GM19035 (cell line): ENCODE measurements at regions not wholly inside any gene's neighbourhood (a gene's known extent, or its start where the extent isn't known, plus 50 kb on each side); places are given as distances from the start of the nearest gene placed in this dataset.
"Not testable (repeated sequence)": the region's sequence is repeated elsewhere in the genome, so short reads cannot be mapped to it uniquely, and the experiment has no call there.

ENCODE experiments used
- ATAC-seq: cut with Tn5 transposase; IDR thresholded peaks from one replicate; pipeline ENCODE4 v1.9.1; 2021; ENCODE audit not compliant: unreplicated experiment

DNA sequence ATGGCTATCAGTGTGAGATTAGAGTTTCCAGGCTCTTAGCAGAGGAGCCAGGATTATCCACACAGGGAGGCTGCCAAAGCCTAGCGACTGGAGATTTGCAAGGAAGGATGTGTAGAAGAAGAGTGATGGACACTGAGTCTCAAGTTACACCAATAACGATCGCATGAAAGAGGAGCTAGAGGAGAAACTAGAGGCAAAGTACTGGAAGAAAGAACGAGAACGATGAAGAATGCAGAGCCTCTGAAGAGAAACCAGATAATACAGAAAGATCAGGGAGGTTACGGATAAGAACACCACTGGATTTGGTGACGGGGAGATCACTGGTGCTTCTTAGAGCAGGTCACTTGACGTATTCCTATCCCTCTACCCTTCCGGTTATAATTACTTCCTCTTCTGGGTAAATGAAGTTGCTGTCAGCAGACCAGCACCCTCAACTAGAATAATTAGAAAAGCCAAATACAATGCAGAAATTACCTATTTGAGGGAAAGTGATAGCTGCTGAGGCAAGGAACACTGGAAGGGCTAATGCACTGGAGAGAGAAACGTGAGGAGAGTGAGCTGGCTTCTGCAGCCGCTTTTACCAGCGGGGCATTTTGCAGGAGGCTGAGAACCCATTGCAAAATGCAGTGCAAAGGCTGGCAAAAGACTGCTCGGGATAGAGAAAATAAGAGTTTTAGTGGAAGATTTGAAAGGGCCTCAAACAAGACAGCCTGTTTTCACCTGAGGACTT is 93.1 kb upstream of the HIF1A start:
- ATAC-seq, result no peak

DNA sequence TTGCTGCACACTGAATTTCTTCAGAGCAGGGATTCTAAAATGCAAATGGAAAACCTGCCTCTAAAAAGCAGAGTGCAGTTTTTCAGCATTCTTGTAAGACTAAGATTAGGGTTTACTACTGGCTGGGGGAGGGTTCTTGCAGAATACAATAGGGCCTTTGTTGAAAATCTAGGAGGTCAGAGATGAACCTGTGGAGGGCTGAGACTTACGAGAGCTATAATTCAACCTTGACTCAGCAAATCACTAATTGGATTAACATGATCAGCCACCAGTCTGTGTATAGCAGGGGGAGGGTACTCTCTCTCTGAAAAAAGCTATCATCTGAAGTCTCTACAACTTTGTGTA is 92.6 kb upstream of the HIF1A start:
- no peak for ATAC-seq

DNA sequence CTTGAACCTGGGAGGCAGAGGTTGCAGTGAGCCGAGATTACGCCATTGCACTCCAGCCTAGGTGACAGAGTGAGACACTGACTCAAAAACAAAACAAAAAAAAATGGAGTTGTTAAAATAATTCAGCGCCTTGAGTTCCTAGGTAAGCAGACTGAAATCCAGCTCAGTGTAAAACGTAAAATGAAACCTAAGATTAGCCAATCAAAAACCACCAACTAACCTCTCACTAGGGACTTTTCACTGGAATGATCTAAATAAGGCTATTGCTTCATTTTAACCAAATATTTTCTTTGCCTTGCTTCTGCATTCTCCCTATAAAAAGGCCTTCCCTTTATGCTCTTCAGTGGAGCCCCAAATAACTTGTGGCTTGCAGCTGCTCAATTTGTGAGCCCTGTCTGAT is 91.6 kb upstream of the HIF1A start:
- no peak for ATAC-seq

DNA sequence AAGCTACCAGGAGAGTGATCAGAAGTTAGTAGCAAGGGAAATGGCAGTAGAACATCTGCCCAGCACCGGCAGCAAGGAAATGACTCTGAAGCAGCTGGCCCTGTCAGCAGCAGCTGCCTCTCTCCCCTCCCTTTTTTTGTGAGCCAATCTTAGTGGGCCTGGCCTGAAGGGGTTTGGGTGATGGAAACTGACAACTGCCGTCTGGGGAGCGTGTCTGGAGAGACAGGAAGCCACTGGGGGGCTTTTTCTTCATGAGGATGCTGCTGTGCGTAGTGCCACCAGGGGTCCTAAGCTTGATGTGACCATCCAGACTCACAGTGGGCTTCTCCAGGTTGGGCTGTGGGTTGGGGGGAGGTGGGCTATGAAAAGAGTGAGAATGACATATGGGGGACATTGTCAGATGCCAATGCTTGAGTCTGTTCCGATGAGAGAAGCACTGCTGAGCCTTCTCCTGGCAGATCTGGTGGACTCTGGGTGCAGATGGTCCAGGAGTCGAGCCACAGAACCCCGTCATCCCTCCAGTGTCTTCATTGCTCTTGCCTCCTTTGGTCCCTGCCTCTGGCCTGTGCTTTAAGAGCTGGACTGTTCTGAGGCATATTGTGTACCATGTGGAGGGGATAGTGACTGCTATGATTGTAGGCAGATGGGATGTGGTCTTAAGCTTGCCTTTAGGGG is 87.6 kb upstream of the HIF1A start:
- ATAC-seq, result no peak

DNA sequence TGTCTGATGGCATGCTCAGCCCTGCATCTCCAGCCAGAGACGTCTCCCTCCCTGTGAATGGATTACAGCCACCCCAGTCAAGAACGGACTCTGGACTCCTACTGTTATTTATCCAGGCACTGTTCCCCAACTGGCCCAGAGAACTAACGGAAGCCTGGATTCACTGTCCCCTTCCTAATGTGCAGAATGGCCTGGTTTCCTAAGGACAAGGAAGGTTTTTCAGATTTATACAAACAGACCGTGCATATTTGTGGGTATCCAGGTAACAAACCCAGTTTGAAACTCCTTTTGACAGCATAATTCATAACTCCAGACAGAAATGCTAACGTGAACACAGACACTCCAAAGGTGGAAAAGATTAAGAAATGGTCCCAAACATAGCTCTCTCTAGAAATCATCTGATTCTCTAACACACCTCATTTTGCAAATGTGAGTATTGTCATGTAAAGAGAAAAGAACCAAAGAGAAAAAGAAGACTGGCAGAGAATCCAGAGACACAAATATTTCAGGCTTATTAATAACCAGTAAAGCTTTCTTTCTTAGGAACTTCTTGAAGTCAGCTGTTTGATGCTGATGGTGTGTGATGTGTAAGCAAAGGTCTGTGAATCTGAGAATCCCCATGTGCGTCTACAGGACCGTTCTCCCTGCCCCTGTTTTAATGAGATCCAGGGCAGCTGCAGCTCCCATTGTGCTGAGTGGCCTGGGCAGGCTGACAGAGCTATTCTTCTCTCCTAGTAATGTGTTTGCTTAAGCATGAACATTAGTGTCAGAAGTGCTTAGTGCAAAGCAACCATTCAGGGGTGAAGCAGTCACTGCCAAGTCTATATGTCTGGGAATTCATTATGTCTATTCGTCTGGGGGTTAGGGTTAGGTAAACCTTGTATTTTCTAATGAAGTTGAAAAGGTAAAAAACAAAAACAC is 86.8 kb upstream of the HIF1A start:
- ATAC-seq, result no peak

DNA sequence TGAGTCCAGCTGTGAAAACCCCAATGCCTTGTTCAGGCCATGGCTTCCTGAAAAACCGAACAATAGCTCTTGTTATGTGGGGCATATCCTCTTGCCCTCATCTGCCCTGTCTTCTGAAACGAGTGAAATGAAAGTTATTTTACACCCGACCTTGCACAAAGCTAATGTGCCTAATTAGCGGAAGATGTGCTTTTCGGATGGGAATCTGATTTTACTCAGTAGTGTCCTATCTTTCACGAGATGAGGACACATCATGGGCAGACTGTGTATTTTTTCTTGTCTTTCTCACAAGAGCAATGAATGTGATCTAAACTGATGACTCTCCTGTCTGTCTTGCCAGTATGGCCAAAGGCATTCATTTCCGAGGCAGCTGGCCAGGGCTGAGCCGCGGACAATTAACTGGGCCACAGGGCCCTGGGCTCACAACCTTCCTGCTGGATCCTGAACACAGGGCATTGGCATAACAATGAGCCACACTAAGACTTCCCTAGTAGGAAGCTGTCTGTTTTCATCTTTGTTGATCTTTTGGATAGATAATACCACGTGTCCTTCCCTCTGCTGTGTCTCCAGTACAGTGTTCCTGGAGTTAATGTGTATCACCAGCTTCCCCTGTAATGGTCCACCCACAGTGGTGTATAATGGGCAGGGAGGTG is 86.0 kb upstream of the HIF1A start:
- ATAC-seq, result no peak

DNA sequence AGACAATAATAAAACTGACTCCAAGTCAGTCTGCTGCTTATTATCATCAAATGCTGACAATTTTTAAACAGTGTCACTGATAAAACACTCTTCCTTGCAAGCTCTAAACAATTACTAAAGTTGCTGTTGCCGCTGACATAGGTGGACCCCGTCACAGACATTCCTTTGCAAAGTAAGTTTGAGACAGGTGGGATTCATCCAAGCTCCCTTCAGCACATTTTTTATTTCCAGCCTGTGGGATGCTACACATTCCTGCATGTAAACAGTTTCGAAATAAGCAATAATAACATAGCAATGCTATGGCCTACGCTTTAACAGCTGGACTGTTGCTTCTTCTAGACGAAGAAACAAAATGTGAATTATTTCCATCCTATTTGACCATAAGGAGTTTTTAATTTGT is 85.4 kb upstream of the HIF1A start:
- ATAC-seq, result no peak

DNA sequence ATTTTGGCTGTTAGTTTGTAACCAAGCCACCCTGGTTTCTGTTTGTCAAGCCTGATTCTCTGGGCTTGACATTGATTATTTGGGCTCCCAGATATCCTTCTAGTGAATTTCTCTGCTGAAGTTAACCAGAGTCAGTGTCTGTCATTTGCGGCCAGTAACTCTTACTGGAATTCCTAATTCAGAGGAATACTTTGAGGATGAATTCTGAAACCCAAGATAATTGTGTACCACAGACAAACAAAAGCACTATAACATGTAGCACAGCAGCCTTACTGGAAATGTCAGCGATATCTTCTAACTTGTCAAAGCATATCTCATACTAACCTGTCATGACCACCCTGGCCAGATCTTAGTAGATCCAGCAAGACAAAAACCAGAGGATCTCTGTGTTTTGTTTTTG is 84.4 kb upstream of the HIF1A start:
- ATAC-seq, result no peak

DNA sequence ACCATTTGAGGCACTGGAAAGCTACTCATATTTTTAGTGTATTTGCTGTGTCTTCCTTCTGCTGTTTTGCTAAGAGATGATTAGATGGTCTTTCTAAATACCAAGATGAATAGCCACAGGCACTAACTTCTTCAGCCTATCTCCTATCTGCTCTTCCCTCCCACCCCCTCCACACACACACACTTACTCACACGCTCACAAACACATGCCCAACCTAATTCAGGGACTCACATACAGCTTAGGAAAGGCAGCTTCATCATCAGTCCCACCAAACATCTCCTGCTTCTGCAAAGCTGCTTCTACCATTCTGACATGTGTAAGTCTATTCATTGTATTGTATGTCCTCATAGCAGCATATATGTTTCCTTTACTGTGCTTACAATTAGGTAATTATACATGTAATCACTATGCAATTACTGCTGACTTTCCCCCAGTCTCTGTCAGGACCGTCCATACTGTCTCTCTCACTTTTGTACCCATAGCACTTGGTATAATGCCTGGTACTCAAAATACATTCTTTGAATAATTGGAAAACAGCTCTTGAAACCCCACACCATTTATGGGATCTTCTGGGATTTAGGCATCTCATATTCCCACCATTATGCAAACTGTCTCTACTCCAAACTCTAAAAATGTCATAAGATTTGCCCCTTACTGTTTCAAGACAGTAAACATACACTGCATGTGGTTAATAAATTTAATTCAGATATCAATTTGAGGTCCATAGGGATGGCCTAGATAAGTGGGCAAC is 83.3 kb upstream of the HIF1A start:
- ATAC-seq, result no peak

DNA sequence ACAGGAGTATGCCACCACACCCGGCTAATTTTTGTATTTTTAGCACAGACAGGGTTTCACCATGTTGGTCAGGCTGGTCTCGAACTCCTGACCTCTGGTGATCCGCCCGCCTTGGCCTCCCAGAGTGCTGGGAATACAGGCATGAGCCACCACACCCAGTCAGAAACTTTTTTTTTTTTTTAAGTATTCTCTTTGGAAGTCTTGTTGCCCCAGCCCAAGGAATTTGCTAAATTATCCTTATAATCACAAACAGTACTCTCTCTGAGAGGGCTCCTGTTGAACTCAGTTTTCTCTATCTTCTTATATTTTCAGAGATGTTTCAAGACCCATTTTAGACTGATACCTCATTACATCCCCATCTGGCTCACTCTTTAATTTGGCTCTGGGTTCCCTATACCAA is 82.3 kb upstream of the HIF1A start:
- not testable (repeated sequence) for ATAC-seq

DNA sequence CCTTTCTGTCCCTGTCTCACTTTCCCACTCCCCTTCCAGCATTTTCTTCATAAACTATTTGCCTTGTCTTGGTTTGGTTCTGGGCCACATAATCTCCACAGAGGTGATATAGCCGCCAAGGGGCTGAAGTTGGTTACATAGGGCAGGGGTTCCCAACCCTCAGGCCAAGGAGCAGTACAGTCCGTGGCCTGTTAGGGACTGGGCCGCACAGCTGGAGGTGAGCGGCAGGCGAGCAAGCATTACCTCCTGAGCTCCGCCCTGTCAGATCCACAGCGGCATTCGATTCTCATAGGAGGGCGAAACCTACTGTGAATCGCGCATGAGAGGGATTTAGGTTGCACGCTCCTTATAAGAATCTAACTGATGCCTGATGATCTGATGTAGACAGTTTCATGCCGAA is 80.6 kb upstream of the HIF1A start:
- no peak for ATAC-seq

DNA sequence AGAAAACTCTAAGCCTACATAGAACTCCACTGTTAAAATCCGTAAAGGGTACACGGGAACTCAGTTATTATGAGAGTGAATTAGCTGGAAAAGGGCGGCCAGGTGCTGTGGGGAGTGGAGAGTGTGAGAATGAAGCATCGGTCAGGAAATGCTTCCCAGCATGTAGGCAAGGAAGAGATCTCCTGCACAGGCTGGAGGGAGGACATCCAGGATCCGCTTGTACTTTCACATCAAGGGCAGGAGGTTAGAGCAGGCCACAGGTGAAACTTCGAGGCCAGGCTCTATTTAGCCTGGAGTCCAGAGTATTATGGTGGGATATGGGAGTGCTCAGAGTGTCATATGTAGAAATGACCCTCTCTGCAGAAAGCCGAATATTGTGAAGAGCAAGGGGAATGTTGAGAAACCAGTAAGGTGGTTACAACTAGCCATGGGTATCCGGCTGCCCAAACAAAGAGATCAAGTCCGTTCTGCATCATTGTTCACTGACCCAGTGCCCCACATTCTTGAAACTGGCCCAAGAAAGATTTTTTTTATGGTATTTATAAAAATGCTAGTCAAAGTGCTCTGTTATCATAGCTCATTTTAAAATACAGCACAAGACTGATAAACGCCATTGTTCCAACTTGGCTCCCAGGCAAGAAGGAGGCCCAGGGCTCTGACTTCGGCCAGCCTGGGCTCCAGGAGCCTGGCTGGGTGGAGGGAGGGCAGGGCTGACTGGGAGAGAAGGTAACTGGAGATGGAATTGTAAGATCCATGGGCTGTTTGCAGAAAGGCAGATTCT is 79.4 kb upstream of the HIF1A start:
- ATAC-seq, result no peak

DNA sequence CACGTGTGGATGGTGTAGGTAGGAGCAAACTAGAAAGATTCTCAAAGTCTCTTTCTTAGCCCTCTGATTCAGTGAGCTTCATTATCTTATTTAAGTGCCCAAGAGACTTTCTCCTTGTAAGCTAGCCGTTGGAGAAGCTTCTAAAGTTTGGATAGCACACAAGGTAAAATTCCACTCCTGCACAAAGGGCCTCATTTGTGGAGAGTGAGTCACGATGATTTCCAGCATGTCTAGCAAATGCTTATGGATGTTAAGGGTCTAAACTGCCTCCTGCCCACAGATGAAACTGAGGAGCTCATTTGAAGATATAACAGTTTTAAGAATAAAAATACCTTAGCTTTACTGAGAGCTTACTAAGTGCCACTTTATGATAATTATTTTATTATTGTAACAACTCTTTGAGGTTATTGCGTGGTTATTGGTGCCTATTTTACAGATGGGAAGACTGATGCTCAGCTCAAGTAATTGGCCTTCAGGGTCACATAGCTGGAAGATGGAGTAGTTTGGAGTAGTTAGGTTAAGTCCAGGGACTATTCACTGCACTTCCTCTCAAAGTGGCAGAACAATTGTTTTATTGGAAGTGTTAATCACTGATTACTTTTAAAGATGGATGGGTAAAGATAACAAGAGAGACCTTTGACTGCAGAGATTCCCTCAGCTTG is 78.7 kb upstream of the HIF1A start:
- ATAC-seq, result no peak

DNA sequence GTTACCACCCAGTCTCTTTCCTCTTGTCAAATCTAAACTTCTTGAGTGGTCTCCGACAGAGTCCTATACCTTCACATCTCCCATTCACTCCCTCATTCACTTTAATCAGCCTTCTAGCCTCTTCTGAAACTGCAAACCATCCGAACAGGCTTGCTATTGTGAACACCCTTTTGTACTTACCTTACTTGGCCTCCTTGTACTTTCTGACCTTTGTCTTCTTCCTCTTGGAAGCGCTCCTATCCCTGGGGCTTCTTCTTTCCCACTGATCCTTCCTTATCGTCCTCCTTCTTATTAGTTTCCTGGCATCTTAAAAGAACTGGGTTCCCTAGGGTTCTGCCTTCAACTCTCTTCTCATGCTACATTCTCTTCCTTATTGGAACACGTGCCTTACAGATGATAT is 76.9 kb upstream of the HIF1A start:
- ATAC-seq, result no peak

DNA sequence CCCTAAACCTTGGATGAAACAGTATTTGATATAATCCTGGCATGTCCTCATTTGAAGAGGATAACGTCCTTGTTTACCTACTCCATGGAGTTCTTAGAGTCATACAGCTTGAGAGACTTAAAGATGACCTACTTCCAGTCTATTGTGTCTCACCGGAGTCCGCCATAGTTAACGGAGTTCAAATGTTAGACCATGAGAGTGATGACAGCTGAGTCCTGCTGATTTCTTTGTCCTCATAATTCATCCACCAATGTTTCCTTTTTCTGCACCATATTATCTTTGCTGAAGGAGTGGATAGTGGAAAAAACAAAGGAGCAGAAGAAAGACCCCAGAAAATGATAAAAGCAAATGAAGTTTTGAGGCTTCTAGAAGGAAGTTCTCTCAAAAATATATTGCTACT is 75.8 kb upstream of the HIF1A start:
- ATAC-seq, result no peak

DNA sequence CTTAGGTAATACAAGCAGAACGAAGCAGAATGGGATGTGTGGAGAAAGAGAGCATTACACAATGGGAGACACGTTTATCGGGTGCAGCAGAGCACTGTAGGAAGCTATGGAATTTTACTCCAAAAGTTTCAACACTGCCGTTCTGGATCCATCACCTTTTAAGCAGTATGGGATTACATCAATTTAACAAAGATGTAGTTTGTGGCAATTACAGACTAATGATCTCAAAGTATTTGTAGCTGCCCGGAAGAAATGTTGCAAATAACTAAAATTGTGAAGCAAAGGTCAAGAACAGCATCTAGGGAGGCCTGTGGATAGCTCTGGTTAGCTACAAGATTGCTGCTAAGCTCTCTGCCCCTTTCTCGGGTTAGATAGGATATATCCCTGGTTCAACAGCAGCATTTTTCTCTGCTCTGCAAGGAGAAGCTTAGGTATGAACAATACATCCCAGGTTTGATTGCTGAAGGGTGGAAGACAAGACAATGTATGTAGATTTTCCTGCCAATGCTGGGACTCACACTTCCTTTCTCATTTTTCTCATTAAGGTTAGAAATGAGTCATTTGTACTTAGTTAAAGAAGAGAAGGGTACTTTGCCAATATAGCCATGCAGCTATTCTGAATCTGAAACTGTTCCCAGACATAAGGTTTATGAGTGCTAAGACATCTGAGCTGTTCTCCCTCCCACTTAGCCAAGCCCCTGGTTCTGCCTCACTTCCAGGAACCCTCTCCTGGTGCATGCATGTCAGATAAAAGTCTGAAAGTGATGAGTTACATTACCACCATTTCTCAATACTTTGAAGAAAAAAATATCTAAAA is 75.0 kb upstream of the HIF1A start:
- no peak for ATAC-seq

DNA sequence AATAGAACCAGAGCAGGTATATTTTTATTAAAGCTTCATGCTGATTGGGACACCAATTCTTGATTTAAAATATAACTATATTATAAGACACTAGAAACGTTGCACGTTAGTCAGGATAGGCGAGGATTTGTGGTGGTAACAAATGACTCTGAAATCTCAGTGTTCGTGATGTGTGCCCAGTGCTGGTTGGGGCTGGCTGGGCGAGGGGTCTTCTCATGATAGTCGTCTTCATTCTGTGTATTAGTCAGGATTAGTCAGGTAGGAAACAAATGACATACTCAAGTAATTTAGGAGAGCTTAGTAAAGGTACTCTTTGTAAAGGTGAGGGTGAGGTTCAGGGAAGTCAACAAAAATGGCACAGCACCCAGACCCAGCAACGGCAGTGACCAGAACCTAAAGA is 73.9 kb upstream of the HIF1A start:
- no peak for ATAC-seq

DNA sequence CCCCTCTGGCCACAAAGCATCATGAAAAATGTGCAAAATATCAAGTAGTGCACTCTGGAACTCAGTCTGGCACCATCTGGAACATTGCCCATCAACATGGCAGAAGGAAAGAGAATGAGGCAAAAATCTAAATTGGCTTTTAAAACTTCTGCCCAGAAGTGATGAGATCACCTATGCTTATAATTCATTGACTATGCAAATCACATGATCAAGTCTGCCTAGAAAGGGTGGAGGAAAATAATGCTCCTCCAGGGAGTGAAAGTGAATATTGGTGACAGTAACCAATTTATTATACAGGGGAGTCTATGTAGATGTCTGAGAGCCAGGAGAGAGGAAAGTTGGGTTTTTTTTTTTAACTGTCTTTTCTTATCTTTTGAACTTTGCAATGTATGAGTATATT is 73.3 kb upstream of the HIF1A start:
- ATAC-seq, result no peak

DNA sequence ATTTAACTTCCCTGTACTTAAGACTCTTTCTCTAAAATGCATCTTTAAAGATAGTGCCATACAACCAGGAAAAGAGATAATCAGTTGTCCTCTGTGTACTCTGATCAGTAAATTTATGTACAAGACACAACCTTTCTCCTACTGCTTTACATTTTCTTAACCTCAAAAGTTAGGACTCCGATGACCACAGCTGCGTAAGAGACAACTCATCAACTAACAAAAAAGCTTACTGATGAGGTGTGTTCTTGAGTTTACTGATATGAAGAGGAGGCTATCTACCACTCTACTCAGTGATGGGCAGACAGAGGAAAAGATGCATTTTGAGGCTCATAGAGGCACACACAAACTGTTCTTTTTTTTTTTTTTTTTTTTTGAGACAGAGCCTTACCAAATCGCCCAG is 71.4 kb upstream of the HIF1A start:
- no peak for ATAC-seq
